Right lobe of liver (tissue), 4 donors: ENCODE measurements at regions not wholly inside any gene's neighbourhood (a gene's known extent, or its start where the extent isn't known, plus 50 kb on each side); places are given as distances from the start of the nearest gene placed in this dataset.

Source experiments
- CTCF ChIP-seq, 4 donors: fragments of 200-600 bp in 3 of 4; fragments of 450-650 bp in 1 of 4; IDR thresholded peaks; one replicate each; pipeline versions ENCODE4 v1.5.1 to v1.8.0; 2016 to 2022; ENCODE audit warnings: antibody characterized with exemption in 4 of 4, mild to moderate bottlenecking in 2 of 4
- POLR2A ChIP-seq: fragments of 450-650 bp; IDR thresholded peaks from one replicate; pipeline ENCODE4 v1.6.1; 2017; ENCODE audit warnings: antibody characterized with exemption, mild to moderate bottlenecking
- donor health status: DM: no; HTN: no; CAD: no.
- donor health status: DM: no; HTN: no; CAD: no.
- donor health status: DM: no; HTN: yes; CAD: no.

- no peak for TF ChIP-seq CTCF (IDR thresholded peaks at IDR 0.05)
- TF ChIP-seq POLR2A = no peak
These were observed 2636.9 kb upstream of the PCDH20 start for GRCh38 chr13:64052521-64052920.
